ENCODE measurements at regions not wholly inside any gene's neighbourhood (a gene's known extent, or its start where the extent isn't known, plus 50 kb on each side); places are given as distances from the start of the nearest gene placed in this dataset.

DNA sequence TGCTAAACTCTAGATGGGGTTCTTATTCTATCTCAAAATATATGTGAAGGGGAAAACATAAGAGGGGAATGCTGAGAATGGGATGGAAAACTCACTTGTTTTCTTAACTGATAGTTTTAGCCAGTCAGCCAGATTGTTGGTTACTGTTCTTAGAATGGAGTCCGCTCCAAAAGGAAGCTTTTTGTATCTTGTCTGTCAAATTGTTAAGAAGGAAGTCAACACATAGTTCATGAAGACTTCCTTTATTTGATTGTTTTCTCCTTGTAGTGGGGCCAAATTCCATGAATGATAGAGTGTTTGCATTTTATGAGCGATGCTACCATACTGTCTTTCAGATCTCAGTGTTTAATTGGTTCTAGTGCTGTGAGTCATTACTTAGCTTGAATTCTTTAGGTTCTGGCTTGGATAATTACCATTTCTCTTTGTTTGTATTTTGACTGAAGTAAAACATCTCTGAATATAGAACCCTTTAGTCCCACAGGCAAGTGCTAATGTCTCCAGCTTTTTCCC, 98.3 kb upstream of the GOT2 start:
- no peak for DNase-seq
- H3K4me3 Mint-ChIP-seq = no peak overlapping the region
- H3K4me1 Mint-ChIP-seq (ENCODE audit: low read depth) = no peaks in the 10 kb centered on the region; the same call in 1 of the 2 replicates
- peaks cover 3% of the 10 kb centered on the region; the same call in 1 of the 2 replicates for H3K27me3 Mint-ChIP-seq (ENCODE audit: insufficient read depth)
- TF ChIP-seq, protein P1, sequence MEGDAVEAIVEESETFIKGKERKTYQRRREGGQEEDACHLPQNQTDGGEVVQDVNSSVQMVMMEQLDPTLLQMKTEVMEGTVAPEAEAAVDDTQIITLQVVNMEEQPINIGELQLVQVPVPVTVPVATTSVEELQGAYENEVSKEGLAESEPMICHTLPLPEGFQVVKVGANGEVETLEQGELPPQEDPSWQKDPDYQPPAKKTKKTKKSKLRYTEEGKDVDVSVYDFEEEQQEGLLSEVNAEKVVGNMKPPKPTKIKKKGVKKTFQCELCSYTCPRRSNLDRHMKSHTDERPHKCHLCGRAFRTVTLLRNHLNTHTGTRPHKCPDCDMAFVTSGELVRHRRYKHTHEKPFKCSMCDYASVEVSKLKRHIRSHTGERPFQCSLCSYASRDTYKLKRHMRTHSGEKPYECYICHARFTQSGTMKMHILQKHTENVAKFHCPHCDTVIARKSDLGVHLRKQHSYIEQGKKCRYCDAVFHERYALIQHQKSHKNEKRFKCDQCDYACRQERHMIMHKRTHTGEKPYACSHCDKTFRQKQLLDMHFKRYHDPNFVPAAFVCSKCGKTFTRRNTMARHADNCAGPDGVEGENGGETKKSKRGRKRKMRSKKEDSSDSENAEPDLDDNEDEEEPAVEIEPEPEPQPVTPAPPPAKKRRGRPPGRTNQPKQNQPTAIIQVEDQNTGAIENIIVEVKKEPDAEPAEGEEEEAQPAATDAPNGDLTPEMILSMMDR (IDR thresholded peaks at IDR 0.05) = no peak
- no peak overlapping the region for H3K27ac Mint-ChIP-seq
- H3K36me3 Mint-ChIP-seq (ENCODE audit: low read depth) = no peaks in the 10 kb centered on the region
- H3K9me3 Mint-ChIP-seq = no peaks in the 10 kb centered on the region; the same call in 1 of the 2 replicates

DNA sequence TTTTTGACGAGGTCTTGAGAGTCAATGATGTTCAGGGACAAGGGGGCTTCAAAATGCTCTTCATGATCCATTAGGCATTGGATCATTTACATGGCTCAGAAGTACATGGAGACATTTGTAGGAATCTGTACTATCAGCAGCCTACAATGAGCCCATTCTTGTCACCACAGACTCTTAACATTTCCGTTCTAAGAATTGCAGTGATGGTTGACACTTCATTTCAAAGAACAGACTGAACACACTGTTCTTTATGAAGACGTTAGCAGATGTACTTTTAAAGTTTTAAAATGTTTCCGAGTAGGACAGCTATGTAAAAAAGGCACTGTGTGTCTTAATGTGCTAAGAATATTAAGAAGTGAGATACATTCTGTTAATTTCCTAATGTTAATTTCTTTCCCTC, 97.3 kb upstream of the GOT2 start:
- H3K27me3 Mint-ChIP-seq (ENCODE audit: insufficient read depth) = peaks cover 3% of the 10 kb centered on the region; the same call in 1 of the 2 replicates
- no peak overlapping the region for H3K27ac Mint-ChIP-seq
- TF ChIP-seq, protein P1 (IDR thresholded peaks at IDR 0.05) = no peak
- H3K4me1 Mint-ChIP-seq (ENCODE audit: low read depth) = no peaks in the 10 kb centered on the region; the same call in 1 of the 2 replicates
- no peaks in the 10 kb centered on the region for H3K36me3 Mint-ChIP-seq (ENCODE audit: low read depth)
- H3K4me3 Mint-ChIP-seq = no peak overlapping the region
- DNase-seq = no peak
- H3K9me3 Mint-ChIP-seq = no peaks in the 10 kb centered on the region; the same call in 1 of the 2 replicates

DNA sequence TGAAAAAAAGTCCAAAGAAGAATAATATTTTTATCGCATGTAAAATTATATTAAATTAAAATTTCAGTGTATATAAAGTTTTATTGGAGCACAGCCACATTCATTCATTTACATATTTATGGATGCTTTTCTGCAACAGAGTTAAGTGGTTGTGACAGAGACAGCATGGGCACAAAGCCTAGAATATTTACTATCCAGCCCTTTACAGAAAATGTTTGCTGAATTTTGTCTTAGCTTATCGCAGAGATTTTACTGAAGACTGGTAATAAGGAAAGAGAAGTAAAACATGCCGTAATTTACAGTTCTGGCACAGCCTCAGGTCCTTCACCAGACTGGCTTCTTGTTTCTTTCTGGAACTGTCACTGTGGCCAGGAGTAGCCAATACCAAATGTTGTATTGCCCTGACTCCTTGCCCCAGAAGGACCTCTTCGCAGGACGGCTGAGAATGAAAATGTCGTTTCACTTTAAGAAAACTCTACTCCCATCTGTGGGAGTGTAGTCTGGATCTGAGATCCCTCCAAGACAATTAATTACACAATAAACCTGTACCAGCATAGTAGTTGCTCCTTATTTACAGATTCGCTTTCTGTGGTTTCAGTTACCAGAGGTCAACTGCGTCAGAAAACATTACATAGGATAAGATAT, 94.9 kb upstream of the GOT2 start:
- Mint-ChIP-seq H3K27me3 (ENCODE audit: insufficient read depth) (peaks cover 3% of the 10 kb centered on the region), H3K36me3 (ENCODE audit: low read depth) (no peaks in the 10 kb centered on the region), H3K27ac (no peak overlapping the region), H3K4me1 (ENCODE audit: low read depth) (no peaks in the 10 kb centered on the region; the same call in 1 of the 2 replicates), H3K9me3 (no peaks in the 10 kb centered on the region; the same call in 1 of the 2 replicates), H3K4me3 (no peak overlapping the region)
- TF ChIP-seq, protein P1 (IDR thresholded peaks at IDR 0.05) = no peak
- no peak for DNase-seq

DNA sequence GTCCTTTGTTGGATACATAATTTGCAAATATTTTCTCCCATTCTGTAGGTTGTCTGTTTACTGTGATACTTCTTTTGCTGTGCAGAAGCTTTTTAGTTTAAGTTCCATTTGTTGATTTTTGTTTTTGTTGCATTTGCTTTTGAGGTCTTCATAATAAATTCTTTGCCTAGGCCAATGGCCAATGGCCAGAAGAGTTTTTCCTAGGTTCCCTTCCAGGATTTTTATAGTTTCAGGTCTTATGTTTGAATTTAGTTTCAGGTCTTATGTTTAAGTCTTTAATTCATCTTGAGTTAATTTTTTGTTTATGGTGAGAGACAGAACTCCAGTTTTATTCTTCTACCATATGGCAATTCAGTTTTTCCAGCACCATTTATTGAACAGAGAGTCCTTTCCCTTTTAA, 90.1 kb upstream of the GOT2 start:
- no peak overlapping the region for H3K4me3 Mint-ChIP-seq
- TF ChIP-seq, protein P1 (IDR thresholded peaks at IDR 0.05) = no peak
- H3K27me3 Mint-ChIP-seq (ENCODE audit: insufficient read depth) = peaks cover 5% of the 10 kb centered on the region

DNA sequence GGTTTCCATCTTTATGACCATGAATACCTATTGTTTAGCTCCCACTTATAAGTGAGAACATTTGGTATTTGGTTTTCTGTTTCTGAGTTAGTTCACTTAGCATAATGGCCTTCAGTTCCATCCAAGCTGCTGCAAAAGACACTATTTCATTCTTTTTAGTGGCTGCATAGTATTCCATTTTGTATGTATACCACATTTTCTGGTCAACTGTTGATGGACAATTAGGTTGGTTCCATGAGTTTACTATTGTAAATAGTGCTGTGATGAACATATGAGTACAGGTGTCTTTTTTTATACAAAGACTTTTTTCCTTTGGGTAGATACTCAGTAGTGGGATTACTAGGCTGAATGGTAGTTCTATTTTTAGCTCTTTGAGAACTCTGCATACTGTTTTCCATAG, 87.8 kb upstream of the GOT2 start:
- Mint-ChIP-seq H3K9me3 (no peaks in the 10 kb centered on the region), H3K36me3 (ENCODE audit: low read depth) (no peaks in the 10 kb centered on the region), H3K4me1 (ENCODE audit: low read depth) (no peaks in the 10 kb centered on the region), H3K27ac (no peak overlapping the region), H3K27me3 (ENCODE audit: insufficient read depth) (peaks cover 2% of the 10 kb centered on the region; the same call in 1 of the 2 replicates), H3K4me3 (no peak overlapping the region)
- DNase-seq = no peak
- TF ChIP-seq, protein P1 (IDR thresholded peaks at IDR 0.05) = no peak

More for the DNA sequence above, 90.1 kb upstream of the GOT2 start:
- no peaks in the 10 kb centered on the region for H3K36me3 Mint-ChIP-seq (ENCODE audit: low read depth)
- DNase-seq = no peak
- no peaks in the 10 kb centered on the region for H3K9me3 Mint-ChIP-seq
- no peaks in the 10 kb centered on the region for H3K4me1 Mint-ChIP-seq (ENCODE audit: low read depth)
- no peak overlapping the region for H3K27ac Mint-ChIP-seq
